ENCODE measurements at regions not wholly inside any gene's neighbourhood (a gene's known extent, or its start where the extent isn't known, plus 50 kb on each side); places are given as distances from the start of the nearest gene placed in this dataset.

- H3K27ac Mint-ChIP-seq (ENCODE audit: unreplicated experiment) = no peak overlapping the region
- H3K4me1 Mint-ChIP-seq (ENCODE audit: low read depth) = no peaks in the 10 kb centered on the region
- no peaks in the 10 kb centered on the region for H3K36me3 Mint-ChIP-seq (ENCODE audit: low read depth)
- TF ChIP-seq CTCF (IDR thresholded peaks at IDR 0.05) = no peak
- no peaks in the 10 kb centered on the region for H3K27me3 Mint-ChIP-seq (ENCODE audit: low read depth)
- no peak overlapping the region for H3K4me3 Mint-ChIP-seq (ENCODE audit: unreplicated experiment)
- DNase-seq (ENCODE audit: low spot score) = no peak
- peaks cover 21% of the 10 kb centered on the region for H3K9me3 Mint-ChIP-seq (ENCODE audit: low read depth)
Measured at GRCh38 chr6:164315376-164315775, 900.9 kb downstream of the QKI start.

- Mint-ChIP-seq H3K4me3 (ENCODE audit: unreplicated experiment) (no peak overlapping the region), H3K4me1 (ENCODE audit: low read depth) (no peaks in the 10 kb centered on the region), H3K36me3 (ENCODE audit: low read depth) (no peaks in the 10 kb centered on the region), H3K27me3 (ENCODE audit: low read depth) (no peaks in the 10 kb centered on the region), H3K27ac (ENCODE audit: unreplicated experiment) (no peak overlapping the region), H3K9me3 (ENCODE audit: low read depth) (peaks cover 31% of the 10 kb centered on the region)
- TF ChIP-seq CTCF (IDR thresholded peaks at IDR 0.05) = no peak
- DNase-seq (ENCODE audit: low spot score) = no peak
Measured at GRCh38 chr6:164308339-164308738, 893.8 kb downstream of the QKI start.

GRCh38 chr6:164303102-164303964 is 888.8 kb downstream of the QKI start:
- DNase-seq (ENCODE audit: low spot score) = no peak
- H3K4me3 Mint-ChIP-seq (ENCODE audit: unreplicated experiment) = no peak overlapping the region
- H3K9me3 Mint-ChIP-seq (ENCODE audit: low read depth) = peaks cover 3% of the 10 kb centered on the region
- H3K27me3 Mint-ChIP-seq (ENCODE audit: low read depth) = no peaks in the 10 kb centered on the region
- no peak overlapping the region for H3K27ac Mint-ChIP-seq (ENCODE audit: unreplicated experiment)
- H3K36me3 Mint-ChIP-seq (ENCODE audit: low read depth) = no peaks in the 10 kb centered on the region
- no peaks in the 10 kb centered on the region for H3K4me1 Mint-ChIP-seq (ENCODE audit: low read depth)
- TF ChIP-seq CTCF (IDR thresholded peaks at IDR 0.05) = no peak

GRCh38 chr6:164296411-164296810 is 881.9 kb downstream of the QKI start:
- no peak overlapping the region for H3K4me3 Mint-ChIP-seq (ENCODE audit: unreplicated experiment)
- H3K9me3 Mint-ChIP-seq (ENCODE audit: low read depth) = peaks cover 3% of the 10 kb centered on the region
- no peaks in the 10 kb centered on the region for H3K36me3 Mint-ChIP-seq (ENCODE audit: low read depth)
- no peaks in the 10 kb centered on the region for H3K4me1 Mint-ChIP-seq (ENCODE audit: low read depth)
- TF ChIP-seq CTCF (IDR thresholded peaks at IDR 0.05) = no peak
- DNase-seq (ENCODE audit: low spot score) = no peak
- no peaks in the 10 kb centered on the region for H3K27me3 Mint-ChIP-seq (ENCODE audit: low read depth)
- H3K27ac Mint-ChIP-seq (ENCODE audit: unreplicated experiment) = no peak overlapping the region

GRCh38 chr6:164294047-164294784 is 879.7 kb downstream of the QKI start:
- Mint-ChIP-seq H3K36me3 (ENCODE audit: low read depth) (no peaks in the 10 kb centered on the region), H3K4me1 (ENCODE audit: low read depth) (no peaks in the 10 kb centered on the region), H3K4me3 (ENCODE audit: unreplicated experiment) (no peak overlapping the region), H3K27ac (ENCODE audit: unreplicated experiment) (no peak overlapping the region), H3K27me3 (ENCODE audit: low read depth) (no peaks in the 10 kb centered on the region), H3K9me3 (ENCODE audit: low read depth) (peaks cover 7% of the 10 kb centered on the region)
- TF ChIP-seq CTCF (IDR thresholded peaks at IDR 0.05) = no peak
- no peak for DNase-seq (ENCODE audit: low spot score)
